GM19240 (cell line): ENCODE measurements at regions not wholly inside any gene's neighbourhood (a gene's known extent, or its start where the extent isn't known, plus 50 kb on each side); places are given as distances from the start of the nearest gene placed in this dataset.

Source experiments
- DNase-seq: peaks from one replicate; pipeline ENCODE4 v3.0.0; 2011; ENCODE audit warnings: low spot score; ENCODE audit not compliant: insufficient read length

GRCh38 chr10:111709603-111710002 lies 474.0 kb downstream of the GPAM start:
- DNase-seq = no peak

GRCh38 chr10:111716032-111716431 lies 467.5 kb downstream of the GPAM start:
- DNase-seq = no peak

GRCh38 chr10:111724121-111724520 lies 459.4 kb downstream of the GPAM start:
- DNase-seq = no peak

GRCh38 chr10:111725050-111725449 lies 458.5 kb downstream of the GPAM start:
- DNase-seq = no peak

- DNase-seq = no peak
These were observed 451.3 kb downstream of the GPAM start for GRCh38 chr10:111732166-111732785.

GRCh38 chr10:111739125-111739873 lies 444.3 kb downstream of the GPAM start:
- DNase-seq = no peak

- no peak for DNase-seq
These were observed 443.8 kb downstream of the GPAM start for GRCh38 chr10:111739874-111740139.

- DNase-seq = no peak
These were observed 437.6 kb downstream of the GPAM start for GRCh38 chr10:111745982-111746381.

- DNase-seq = no peak
These were observed 435.8 kb downstream of the GPAM start for GRCh38 chr10:111747751-111748150.

- no peak for DNase-seq
These were observed 435.4 kb downstream of the GPAM start for GRCh38 chr10:111748184-111748583.

GRCh38 chr10:111750165-111750849 lies 433.3 kb downstream of the GPAM start:
- DNase-seq = no peak

- no peak for DNase-seq
These were observed 427.1 kb downstream of the GPAM start for GRCh38 chr10:111756217-111757061.

GRCh38 chr10:111758593-111758992 lies 425.0 kb downstream of the GPAM start:
- no peak for DNase-seq

GRCh38 chr10:111762114-111762513 lies 421.5 kb downstream of the GPAM start:
- DNase-seq = no peak

GRCh38 chr10:111765216-111765615 lies 418.3 kb downstream of the GPAM start:
- DNase-seq = no peak

GRCh38 chr10:111766464-111766863 lies 417.1 kb downstream of the GPAM start:
- DNase-seq = no peak

- no peak for DNase-seq
These were observed 415.9 kb downstream of the GPAM start for GRCh38 chr10:111767661-111768060.

GRCh38 chr10:111773950-111774349 lies 409.6 kb downstream of the GPAM start:
- DNase-seq = no peak

GRCh38 chr10:111774486-111774885 lies 409.1 kb downstream of the GPAM start:
- DNase-seq = no peak

GRCh38 chr10:111784436-111784835 lies 399.1 kb downstream of the GPAM start:
- no peak for DNase-seq

- DNase-seq = no peak
These were observed 398.6 kb downstream of the GPAM start for GRCh38 chr10:111784946-111785465.

- DNase-seq = no peak
These were observed 397.6 kb downstream of the GPAM start for GRCh38 chr10:111785921-111786320.
